Lower lobe of right lung (tissue), 2 donors: ENCODE measurements at regions not wholly inside any gene's neighbourhood (a gene's known extent, or its start where the extent isn't known, plus 50 kb on each side); places are given as distances from the start of the nearest gene placed in this dataset.

Experiments used
- ATAC-seq, 2 donors: fragments of 200-7000 bp; cut with Tn5 transposase; one replicate each; pipeline ENCODE4 v1.9.1; 2020 to 2022; ENCODE audit warnings: mild to moderate bottlenecking in 2 of 2, moderate library complexity in 2 of 2
- DNase-seq: peaks from one replicate; pipeline ENCODE4 v3.0.0-alpha.2; 2020
- H3K27ac ChIP-seq: fragments of 200-600 bp; one replicate; pipeline ENCODE4 v1.8.0; 2022
- H3K27me3 ChIP-seq: fragments of 200-600 bp; one replicate; pipeline ENCODE4 v1.8.0; 2022; ENCODE audit warnings: low read depth
- H3K36me3 ChIP-seq: fragments of 200-600 bp; one replicate; pipeline ENCODE4 v1.8.0; 2022; ENCODE audit warnings: mild to moderate bottlenecking
- H3K4me1 ChIP-seq: fragments of 200-600 bp; one replicate; pipeline ENCODE4 v1.8.0; 2022
- H3K4me3 ChIP-seq: fragments of 200-600 bp; one replicate; pipeline ENCODE4 v1.8.0; 2022; ENCODE audit warnings: mild to moderate bottlenecking
- H3K9me3 ChIP-seq: fragments of 200-600 bp; one replicate; pipeline ENCODE4 v1.8.0; 2022
- CTCF ChIP-seq: fragments of 200-600 bp; IDR thresholded peaks from one replicate; pipeline ENCODE4 v1.8.0; 2022; ENCODE audit warnings: antibody characterized with exemption, mild to moderate bottlenecking
- intact Hi-C: fragments of 100-400 bp; cut with DNase I; formaldehyde crosslinking; loops from one replicate; pipeline ENCODE4 v1.11.0; 2022
- donor health status: DM: no; HTN: yes; CAD: no; lungs with severe emphysema.

GRCh38 chr2:21412944-21413443, 289.2 kb downstream of the TDRD15 start:
- H3K4me3 ChIP-seq = no peak overlapping the region
- H3K9me3 ChIP-seq = no peaks in the 10 kb centered on the region
- no peaks in the 10 kb centered on the region for H3K36me3 ChIP-seq
- no peak for ATAC-seq
- no peak overlapping the region for H3K27ac ChIP-seq
- no peaks in the 10 kb centered on the region for H3K27me3 ChIP-seq
- no peak for DNase-seq
- no peaks in the 10 kb centered on the region for H3K4me1 ChIP-seq
- intact Hi-C loops = no loop called here
- no peak for TF ChIP-seq CTCF

DNA sequence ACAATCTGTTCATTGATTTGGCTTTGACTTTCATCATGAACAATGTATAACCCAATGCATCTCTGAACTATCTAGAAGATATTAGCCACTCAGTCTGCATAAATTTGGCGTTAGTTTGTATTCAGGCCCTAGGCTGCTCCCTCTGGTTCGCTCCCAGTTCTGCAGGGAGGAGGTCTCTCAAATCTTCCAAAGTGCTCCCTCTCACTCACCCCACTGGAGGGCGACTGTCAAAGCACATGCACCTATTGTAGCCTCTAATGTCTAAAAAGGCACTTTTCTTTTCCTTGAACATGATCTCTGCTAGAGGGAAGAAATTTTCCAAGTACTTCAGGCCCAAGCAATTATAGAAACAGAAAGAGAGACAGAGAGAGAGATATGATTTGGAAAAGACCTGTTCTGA, 291.5 kb downstream of the TDRD15 start:
- no peaks in the 10 kb centered on the region for H3K9me3 ChIP-seq
- no peak overlapping the region for H3K4me3 ChIP-seq
- intact Hi-C loops = no loop called here
- ATAC-seq (no peak), DNase-seq (no peak)
- no peaks in the 10 kb centered on the region for H3K4me1 ChIP-seq
- H3K27me3 ChIP-seq = no peaks in the 10 kb centered on the region
- no peak overlapping the region for H3K27ac ChIP-seq
- no peaks in the 10 kb centered on the region for H3K36me3 ChIP-seq
- no peak for TF ChIP-seq CTCF

DNA sequence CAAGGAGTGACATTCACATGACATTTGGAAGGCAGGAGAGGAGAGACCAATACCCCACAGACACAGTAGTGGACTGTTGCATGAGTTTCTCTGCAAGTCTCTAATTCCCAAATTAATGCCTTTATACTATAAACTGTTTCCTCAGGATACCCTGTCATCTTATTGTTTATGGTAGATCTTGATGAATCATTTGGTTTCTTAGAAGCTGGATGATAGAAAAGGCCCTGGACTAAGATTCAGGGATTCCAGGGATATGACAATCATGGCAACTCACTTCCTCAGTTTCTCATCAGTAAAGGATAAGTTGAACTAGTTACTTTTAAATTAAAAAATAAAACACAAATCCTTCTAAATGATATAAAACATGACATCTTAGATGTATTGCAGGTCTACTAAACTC, 292.5 kb downstream of the TDRD15 start:
- no peak overlapping the region for H3K4me3 ChIP-seq
- ATAC-seq = no peak
- intact Hi-C loops = no loop called here
- TF ChIP-seq CTCF = no peak
- H3K9me3 ChIP-seq = no peaks in the 10 kb centered on the region
- H3K27ac ChIP-seq = no peak overlapping the region
- H3K27me3 ChIP-seq = no peaks in the 10 kb centered on the region
- no peak for DNase-seq
- no peaks in the 10 kb centered on the region for H3K4me1 ChIP-seq
- no peaks in the 10 kb centered on the region for H3K36me3 ChIP-seq

DNA sequence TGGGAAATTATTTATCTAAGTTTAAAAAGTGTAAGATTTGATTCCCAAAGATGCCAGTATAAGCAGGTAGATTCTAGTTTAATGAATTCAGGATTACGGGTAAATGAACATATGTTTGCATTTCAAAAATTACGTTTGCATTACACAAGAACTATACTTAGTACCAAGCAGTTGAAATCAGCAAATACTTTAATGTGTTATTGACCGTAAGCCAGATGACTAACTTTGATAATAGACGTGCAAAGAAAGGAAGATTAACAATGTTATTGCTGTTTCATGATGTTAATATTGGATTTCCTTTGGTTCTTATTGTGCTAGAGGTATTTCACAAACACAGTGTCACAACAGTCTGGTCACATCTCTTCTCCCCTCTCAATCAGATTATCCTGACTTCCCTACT, 294.7 kb downstream of the TDRD15 start:
- Histone ChIP-seq H3K27me3 (no peaks in the 10 kb centered on the region), H3K27ac (no peak overlapping the region), H3K4me1 (no peaks in the 10 kb centered on the region), H3K9me3 (no peaks in the 10 kb centered on the region), H3K4me3 (no peak overlapping the region), H3K36me3 (no peaks in the 10 kb centered on the region)
- TF ChIP-seq CTCF = no peak
- ATAC-seq (no peak), DNase-seq (no peak)
- intact Hi-C loops = no loop called here

GRCh38 chr2:21420553-21421335, 297.0 kb downstream of the TDRD15 start:
- intact Hi-C loops = no loop called here
- DNase-seq (no peak), ATAC-seq (no peak)
- Histone ChIP-seq H3K4me3 (no peak overlapping the region), H3K36me3 (no peaks in the 10 kb centered on the region), H3K27me3 (no peaks in the 10 kb centered on the region), H3K9me3 (no peaks in the 10 kb centered on the region), H3K27ac (no peak overlapping the region), H3K4me1 (no peaks in the 10 kb centered on the region)
- TF ChIP-seq CTCF = no peak
